ENCODE measurements at regions not wholly inside any gene's neighbourhood (a gene's known extent, or its start where the extent isn't known, plus 50 kb on each side); places are given as distances from the start of the nearest gene placed in this dataset.

GRCh38 chr7:54881816-54882520 is 123.0 kb upstream of the SEC61G start:
- H3K27me3 ChIP-seq, result no peaks in the 10 kb centered on the region
- no peak overlapping the region for H3K27ac ChIP-seq
- no peak for TF ChIP-seq CTCF (IDR thresholded peaks at IDR 0.05; ENCODE audit: low read depth, low read length)
- no peaks in the 10 kb centered on the region for H3K9me3 ChIP-seq (ENCODE audit: low read depth)
- no peaks in the 10 kb centered on the region for H3K36me3 ChIP-seq
- H3K4me3 ChIP-seq, result no peak overlapping the region
- no peaks in the 10 kb centered on the region for H3K4me1 ChIP-seq (ENCODE audit: low read depth)
- DNase-seq (ENCODE audit: low read depth in 1 of 2, low spot score in 1 of 2), result no peak

- Histone ChIP-seq H3K4me1 (ENCODE audit: low read depth) (no peaks in the 10 kb centered on the region), H3K9me3 (ENCODE audit: low read depth) (no peaks in the 10 kb centered on the region), H3K27ac (no peak overlapping the region), H3K27me3 (peaks cover 2% of the 10 kb centered on the region), H3K4me3 (no peak overlapping the region), H3K36me3 (no peaks in the 10 kb centered on the region)
- DNase-seq (ENCODE audit: low read depth in 1 of 2, low spot score in 1 of 2), result no peak
- TF ChIP-seq CTCF (IDR thresholded peaks at IDR 0.05; ENCODE audit: low read depth, low read length), result no peak
Measured at GRCh38 chr7:54882694-54883093, 123.7 kb upstream of the SEC61G start.

- Histone ChIP-seq H3K9me3 (ENCODE audit: low read depth) (no peaks in the 10 kb centered on the region), H3K27me3 (peaks cover 11% of the 10 kb centered on the region), H3K4me1 (ENCODE audit: low read depth) (no peaks in the 10 kb centered on the region), H3K36me3 (no peaks in the 10 kb centered on the region), H3K27ac (no peak overlapping the region), H3K4me3 (no peak overlapping the region)
- TF ChIP-seq CTCF (IDR thresholded peaks at IDR 0.05; ENCODE audit: low read depth, low read length), result no peak
- no peak for DNase-seq (ENCODE audit: low read depth in 1 of 2, low spot score in 1 of 2)
Measured at GRCh38 chr7:54883576-54883975, 124.6 kb upstream of the SEC61G start.

- Histone ChIP-seq H3K27ac (no peak overlapping the region), H3K9me3 (ENCODE audit: low read depth) (no peaks in the 10 kb centered on the region), H3K4me1 (ENCODE audit: low read depth) (no peaks in the 10 kb centered on the region), H3K27me3 (peaks cover 19% of the 10 kb centered on the region), H3K36me3 (no peaks in the 10 kb centered on the region), H3K4me3 (no peak overlapping the region)
- no peak for DNase-seq (ENCODE audit: low read depth in 1 of 2, low spot score in 1 of 2)
- no peak for TF ChIP-seq CTCF (IDR thresholded peaks at IDR 0.05; ENCODE audit: low read depth, low read length)
Measured at GRCh38 chr7:54885285-54885684, 126.3 kb upstream of the SEC61G start.

GRCh38 chr7:54888067-54888733 is 129.2 kb upstream of the SEC61G start:
- Histone ChIP-seq H3K27ac (no peak overlapping the region), H3K4me3 (no peak overlapping the region), H3K9me3 (ENCODE audit: low read depth) (no peaks in the 10 kb centered on the region), H3K27me3 (peaks cover 23% of the 10 kb centered on the region), H3K4me1 (ENCODE audit: low read depth) (no peaks in the 10 kb centered on the region), H3K36me3 (no peaks in the 10 kb centered on the region)
- peak; percentile 8 to 14 for DNase-seq (ENCODE audit: low read depth in 1 of 2, low spot score in 1 of 2)
- TF ChIP-seq CTCF (IDR thresholded peaks at IDR 0.05; ENCODE audit: low read depth, low read length), result no peak

All from cardiac muscle cell (in vitro differentiated cells and primary cell).